CD4-positive, alpha-beta T cell treated with Interleukin-6 for 4 hours (primary cell): ENCODE measurements at regions not wholly inside any gene's neighbourhood (a gene's known extent, or its start where the extent isn't known, plus 50 kb on each side); places are given as distances from the start of the nearest gene placed in this dataset.
"Not testable (repeated sequence)": the region's sequence is repeated elsewhere in the genome, so short reads cannot be mapped to it uniquely, and the experiment has no call there.

Experiments
- DNase-seq: peaks from one replicate; pipeline ENCODE4 v3.0.0-alpha.2; 2020; ENCODE audit warnings: mixed read lengths

DNA sequence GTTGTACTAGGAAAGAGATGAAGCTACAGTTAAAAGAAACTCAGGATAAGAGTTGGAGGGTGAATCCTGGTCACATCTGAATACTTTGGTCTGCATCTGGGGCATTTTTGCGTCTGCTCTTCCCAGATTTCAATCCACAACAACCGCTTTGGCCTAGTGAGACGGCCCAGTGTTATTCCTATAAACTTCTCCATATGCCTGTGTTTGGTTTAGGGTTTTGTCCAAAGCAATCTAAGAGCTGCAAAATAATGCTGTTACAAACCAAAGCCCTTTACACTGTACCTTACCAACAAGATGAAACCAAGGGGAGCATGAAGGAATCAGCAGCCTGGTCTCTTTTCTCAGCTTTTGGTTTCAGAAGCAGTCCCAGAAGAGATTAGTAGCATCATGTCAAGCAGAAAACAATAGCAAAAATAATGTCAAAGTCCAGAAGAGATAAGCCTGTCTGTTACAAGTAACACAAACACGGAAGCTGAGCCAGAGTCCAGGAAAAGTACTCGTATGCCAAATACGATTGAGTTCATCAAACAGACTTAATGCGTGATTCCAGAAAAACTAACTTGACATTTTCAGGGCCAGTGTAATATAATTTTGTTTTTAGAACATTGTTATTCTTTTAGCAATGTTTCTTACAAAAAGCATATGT lies 379.9 kb upstream of the ACO1 start:
- no peak for DNase-seq

DNA sequence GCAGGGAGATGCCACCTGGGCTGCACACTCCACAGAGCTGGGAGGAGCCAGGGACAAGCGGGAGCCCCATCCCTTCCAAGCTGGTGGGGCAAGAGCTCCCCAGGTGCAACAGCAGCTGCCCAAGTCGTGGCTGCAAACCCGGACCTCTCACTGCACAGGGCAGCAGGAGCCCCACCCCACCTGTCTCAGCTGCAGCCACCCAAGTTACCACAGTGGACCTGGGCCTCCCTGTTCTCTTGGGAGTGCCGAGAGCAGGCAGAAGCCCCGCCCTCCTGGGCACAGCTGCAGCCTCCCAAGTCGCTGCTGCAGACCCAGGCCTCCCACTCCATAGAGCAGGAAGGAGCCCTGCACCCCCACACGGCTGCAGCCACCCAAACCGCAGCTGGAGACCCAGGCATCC lies 374.1 kb upstream of the ACO1 start:
- DNase-seq, result no peak

DNA sequence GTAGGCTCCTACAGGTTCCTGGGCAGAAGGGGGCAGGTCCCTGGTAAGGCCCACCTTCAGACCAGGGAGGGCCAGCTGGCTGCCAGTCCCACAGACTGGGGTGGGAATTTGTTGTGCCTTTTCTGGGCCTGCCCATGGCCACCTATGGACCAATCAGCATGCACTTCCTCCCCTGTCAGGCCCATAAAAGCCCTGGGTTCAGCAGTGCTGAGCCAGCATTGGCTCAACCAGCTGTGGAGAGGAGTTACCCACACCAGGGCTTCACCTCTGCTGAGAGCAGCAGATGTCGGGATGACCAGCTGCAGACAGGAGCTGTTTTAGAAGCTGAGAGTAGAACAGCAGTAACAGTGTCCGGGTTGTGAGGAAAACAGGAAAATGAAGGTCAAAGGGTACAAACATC lies 373.4 kb upstream of the ACO1 start:
- no peak for DNase-seq

DNA sequence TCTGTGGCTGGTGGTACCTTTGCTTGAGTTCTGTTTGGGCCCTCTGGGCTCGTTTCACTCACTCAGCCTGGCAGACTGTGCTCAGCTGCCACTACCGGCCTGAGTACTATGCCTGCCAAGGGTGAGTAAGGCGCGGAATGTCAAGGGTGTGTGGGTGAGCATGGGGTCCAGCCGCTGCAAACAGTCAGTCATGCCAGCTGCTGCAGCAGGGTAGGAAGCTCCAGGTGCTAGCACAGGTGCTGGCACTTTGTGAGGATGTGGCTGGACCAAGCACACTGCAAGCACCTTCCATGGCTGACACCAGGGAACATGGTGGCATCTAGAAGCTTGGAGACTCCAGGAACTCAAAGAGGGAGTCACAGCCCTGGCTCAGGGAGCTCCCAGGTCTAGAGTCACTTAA lies 368.6 kb upstream of the ACO1 start:
- no peak for DNase-seq

DNA sequence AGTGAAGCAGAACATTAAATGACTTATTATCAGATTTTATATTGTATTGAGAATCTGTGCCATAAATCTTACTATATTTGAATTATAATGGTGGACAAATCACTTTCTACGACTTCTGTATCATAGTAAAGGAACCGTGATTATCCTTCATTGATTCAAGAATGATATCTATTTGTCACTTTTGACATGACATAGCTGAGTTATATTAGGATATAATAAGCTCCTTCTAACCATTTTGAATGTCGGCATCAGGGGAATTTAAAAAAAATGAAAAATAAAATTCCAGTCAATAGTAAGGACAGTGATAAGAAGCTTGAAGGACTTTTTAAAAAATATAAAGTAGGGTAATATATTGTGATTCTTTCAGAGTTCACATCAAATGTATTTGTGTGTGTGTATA lies 338.9 kb upstream of the ACO1 start:
- no peak for DNase-seq

DNA sequence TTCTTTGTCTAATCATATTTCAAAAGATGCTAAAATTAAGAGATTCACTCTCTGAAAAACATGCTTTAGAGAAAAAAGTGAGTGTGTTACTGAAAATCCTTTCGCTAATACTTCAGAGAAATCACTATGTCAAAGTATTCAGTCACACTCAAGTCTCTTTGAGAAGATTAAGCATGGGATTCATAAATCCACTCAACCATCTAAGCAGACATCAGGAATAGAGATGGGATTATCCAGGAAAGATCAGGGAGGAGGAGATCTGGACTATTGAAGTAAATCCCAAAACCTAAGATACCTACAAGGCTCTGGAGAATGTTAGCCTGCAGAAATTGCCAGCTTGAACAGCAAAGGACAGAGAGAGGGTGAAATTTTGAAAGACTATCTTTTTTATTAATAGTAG lies 317.2 kb upstream of the ACO1 start:
- DNase-seq, result no peak

DNA sequence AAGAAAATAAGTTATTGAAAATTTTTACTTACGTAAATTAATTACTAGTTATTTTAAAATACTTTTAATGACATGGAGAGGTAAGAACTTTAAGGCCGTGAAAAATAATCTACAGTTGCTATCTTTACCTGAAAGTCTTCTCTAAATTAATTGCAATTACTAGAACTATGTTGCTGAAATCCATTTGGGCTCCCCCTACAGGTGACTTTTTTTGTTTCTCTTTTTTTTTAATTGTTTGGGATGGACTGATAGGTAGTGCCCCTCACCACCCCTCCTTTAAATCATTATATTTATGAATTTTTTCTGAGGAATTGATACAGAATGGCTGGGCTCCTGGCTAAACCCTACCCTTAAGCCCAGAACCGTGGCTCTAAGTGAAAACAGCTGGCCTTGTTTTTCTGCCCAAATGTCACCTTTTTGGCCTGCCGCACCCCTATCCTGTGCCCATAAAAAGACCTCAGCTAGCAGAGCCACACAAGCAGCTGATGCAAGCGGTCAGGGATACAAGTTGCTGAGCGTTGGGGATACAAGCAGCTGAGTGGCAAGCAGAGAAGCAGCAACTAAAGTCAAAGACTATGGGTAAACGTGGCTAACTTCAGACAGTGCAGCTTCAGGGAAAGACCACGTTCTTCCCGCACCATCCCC lies 315.2 kb upstream of the ACO1 start:
- no peak for DNase-seq

DNA sequence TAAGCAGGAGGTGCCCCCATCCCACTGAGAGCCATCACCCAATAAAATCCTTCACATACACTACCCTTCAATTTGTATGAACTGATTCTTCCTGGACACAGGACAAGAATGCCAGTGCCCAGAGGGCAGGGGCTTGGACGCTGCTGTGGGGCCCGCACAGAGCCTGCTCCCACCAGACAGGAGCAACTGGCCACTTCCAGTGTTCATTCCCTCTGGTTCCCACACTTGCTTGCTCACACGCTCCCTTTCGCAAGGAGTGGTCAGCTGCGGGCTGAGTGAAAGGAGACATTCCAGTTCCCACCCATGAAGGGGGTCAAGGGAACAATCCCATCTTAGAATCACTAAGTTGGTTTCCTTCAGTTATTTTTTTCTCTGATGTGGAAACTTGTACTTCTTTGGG lies 314.5 kb upstream of the ACO1 start:
- no peak for DNase-seq

DNA sequence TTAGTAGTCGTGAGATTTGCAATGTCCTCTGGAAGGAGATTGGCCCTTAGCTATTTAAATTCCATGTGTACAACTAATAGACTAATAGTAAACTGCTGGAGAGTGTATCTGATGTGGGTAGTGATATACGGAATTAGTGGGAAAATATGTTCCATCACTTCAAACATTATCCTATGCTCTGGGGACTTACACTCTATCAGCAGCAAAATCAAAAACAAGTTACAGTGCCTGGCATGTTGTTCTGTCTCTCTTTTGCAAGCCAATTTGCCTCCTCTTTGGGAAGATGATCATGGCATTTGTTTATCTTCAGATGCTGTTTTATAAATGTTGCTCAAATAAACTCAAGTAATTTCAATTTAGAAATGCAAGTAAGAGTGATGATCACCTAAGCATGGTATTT lies 311.9 kb upstream of the ACO1 start:
- DNase-seq, result no peak

DNA sequence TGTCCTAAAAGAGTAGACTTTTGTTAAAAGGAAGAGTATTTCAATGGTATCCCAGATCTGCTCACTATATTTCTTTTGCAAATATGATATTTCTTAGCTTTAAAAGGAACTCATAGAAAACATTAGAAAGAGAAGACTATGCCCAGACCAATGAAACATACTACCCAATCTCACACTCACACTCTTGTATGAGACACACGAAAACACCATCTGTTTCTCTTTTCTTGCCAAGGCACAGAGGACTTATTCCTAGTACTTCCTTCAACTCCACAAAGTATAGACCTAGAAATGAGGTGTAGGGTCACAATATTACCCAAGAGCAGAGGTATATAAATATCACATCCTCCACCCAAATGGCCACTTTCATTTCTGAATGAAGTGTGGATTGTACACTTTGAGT lies 292.4 kb upstream of the ACO1 start:
- no peak for DNase-seq

DNA sequence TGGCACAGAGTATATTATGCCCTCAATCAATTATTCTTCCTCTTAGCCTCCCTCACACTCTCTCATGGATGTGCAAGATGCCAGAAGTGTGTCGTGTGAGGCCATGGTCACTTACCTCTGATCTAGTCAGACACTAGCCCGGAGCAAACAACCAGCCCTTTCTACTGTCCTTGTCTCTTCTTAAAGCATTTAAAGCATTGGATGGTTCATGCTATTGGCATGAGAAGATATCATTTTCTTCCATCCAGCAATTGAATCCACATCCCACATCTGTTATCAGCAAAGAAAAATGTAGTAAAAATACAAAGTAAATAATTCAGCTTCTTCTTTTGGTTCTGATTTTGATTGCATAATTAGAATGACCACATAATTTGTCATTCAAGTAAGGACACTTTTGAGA lies 267.2 kb upstream of the ACO1 start:
- no peak for DNase-seq

DNA sequence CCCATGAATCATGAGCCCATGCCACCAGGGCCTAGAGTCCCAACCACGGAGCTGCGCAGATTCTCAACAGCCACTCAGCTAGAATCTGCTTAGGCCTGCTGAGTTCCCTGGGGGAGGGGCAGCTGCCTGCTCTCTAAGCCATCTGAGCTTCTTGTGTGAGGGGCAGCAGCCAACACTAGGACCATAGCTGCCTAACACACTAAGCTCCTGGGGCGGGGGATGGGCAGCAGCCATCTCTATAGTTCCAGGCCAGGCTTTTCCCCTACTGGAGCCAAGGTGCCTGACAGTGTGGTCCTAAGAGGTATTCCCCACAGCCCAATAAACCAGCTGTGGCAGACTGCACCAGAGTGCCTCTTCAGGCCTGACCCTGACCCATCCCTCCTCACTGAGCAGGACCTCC lies 255.9 kb upstream of the ACO1 start:
- DNase-seq, result no peak

DNA sequence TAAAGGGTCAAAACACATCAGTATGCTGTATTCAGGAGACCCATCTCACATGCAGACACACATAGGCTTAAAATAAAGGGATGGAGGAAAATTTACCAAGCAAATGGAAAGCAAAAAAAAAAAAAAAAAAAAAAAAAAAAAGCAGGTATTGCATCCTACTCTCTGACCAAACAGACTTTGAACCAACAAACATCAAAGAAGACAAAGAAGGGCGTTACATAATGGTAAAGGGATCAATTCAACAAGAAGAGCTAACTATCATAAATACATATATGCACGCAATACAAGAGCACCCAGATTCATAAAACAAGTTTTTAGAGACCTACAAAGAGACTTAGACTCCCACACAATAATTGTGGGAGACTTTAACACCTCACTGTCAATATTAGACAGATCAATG lies 253.7 kb upstream of the ACO1 start:
- not testable (repeated sequence) for DNase-seq

DNA sequence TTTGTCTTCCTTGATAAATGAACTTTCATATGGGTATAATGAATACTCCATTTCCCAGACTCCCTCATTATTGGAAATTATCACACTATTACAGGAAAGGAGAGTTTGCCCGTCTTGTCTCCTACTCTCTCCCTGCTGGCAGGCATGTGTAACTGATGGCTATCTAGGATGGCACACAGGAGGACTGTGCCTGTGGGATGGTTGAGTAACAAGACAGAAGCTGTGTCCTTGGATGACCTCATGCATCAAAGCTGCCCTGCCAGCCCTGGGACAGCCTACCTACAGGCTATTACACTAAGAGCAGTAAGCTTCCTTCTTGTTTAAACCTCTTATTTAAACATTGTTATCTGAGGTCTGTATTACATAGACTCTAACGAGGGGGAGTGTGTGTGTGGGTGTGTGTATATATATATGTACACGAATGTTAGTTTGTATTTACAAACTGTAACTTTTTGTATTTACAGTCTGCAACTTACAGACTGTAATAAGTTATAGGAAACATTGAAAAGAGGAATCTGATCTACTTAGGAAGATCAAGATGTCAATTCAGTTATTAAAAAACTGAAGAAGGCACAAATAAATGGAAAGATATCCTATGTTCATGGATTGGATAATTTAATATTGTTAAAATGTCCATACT lies 247.6 kb upstream of the ACO1 start:
- DNase-seq, result no peak

DNA sequence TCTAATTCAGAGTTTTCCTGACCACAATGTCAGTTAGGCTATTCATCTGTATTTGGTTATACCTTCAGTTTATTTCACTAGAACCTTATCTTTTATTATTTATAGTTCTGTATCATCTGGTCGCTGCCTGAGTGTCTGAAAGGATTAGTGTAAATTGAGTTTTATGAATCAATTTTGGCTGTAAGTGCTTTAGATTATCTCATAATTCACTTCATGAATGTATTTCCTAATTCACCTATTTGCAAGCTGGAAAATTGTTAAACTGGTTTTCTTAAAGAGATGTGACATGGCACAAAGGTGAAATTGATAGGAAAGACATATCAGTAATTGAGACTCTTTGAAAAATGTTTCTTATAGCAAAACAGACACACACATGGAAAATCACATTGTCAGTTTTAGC lies 242.4 kb upstream of the ACO1 start:
- no peak for DNase-seq

DNA sequence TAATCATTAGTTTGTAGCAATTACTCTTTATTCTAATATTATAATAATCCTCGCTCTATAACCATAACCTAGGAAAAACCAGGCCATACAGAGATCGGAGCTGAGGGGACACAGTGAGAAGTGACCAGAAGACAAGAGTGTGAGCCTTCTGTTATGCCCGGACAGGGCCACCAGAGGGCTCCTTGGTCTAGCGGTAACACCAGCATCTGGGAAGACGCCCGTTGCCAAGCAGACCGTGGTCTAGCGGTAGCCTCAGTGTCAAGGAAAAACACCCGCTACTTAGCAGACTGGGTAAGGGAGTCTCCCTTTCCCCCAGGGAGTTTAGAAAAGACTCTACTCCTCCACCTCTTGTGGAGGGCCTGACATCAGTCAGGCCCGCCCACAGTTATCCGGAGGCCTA lies 235.9 kb upstream of the ACO1 start:
- DNase-seq, result not testable (repeated sequence)

DNA sequence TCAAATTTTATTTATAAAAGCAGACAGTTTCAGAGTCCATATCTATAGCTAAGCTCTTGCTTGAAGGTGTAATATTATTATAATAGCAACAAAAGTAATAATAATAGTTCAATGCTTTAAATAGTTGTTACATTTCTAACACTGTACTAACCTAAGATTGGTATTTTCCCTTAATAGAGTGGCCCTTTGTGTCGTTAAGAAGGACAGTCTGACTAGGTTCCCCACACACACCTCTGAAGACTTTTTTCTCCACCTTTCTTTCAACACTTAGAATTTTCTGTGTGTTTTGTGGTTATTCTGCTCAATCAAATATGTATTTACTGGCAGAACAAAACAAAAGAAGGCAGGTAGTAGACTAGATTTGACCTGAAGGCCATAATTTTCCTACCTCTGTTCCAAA lies 223.2 kb upstream of the ACO1 start:
- DNase-seq, result no peak

DNA sequence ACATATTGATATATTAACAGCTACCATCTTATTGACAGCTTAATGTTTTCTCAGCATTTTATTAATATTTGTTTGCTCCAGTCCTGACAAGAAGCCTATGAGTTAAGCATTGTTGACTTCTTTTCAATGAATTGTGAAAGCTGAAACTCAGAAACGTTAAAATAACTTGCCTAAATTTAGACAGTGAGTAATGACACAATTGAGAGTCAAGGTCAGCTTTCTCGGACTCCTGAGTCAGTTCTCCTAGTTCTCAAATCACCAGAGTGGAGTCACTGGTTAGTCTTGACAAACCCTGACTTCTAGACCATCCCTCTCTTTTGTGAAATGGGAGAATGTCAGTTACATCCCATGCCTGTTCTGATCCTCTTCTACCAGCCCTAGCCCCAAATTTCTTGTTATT lies 222.7 kb upstream of the ACO1 start:
- no peak for DNase-seq

DNA sequence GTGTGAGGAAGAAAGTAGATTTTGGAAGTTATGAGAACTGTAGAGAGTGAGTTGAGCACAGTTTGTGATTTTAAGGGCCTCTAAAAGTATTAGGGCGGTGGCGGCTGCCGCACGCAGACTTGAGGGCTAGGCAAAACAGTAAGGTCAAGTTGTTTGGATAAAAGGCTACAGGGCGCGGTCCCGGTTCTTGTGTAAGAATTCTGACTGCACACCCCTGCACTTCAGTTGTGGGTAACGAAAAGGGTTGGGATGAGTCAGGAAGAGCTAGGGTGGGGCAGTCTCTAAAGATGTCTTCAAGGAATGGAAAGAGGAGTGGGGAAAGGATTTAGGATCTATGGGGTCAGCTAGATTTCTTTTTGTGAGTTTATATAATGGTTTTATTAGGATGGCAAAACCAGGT lies 218.1 kb upstream of the ACO1 start:
- DNase-seq, result not testable (repeated sequence)

DNA sequence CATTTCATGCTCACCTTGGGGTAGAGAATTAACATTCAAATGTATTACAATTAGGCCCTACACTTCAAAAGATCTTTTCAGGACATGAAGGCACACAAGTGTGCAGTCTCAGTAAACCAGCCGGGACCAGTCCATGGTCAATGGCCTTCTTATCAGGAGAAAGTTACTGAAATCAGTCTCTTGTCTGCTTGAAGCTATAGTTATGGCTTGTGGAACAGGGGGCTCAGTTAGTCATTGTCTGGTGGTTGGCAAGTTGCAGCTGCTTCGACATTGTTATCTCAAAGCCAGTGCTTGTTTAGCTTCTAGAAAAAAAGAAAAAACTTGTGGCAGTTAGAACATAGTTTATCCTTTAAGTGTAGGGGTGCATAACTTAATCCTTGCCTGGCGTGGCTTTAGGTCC lies 213.1 kb upstream of the ACO1 start:
- no peak for DNase-seq

DNA sequence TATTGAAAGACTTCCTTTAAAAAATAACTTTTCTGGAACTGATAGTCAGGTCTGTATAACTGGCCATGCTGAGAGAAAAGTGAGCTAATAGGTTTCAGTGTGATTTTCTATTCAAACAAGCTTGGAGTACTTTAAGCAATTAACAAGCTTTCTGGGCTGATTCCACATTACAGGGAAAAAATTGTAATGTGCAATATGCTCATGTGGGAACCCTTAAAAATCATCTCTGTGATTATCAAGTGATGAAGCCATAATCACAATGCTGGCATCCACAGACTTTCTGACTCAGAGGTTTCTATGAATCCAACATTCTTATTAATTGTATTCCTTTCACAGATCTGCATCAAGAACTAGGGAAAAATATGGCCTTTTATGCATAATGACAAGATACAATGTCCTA lies 212.2 kb upstream of the ACO1 start:
- DNase-seq, result no peak

DNA sequence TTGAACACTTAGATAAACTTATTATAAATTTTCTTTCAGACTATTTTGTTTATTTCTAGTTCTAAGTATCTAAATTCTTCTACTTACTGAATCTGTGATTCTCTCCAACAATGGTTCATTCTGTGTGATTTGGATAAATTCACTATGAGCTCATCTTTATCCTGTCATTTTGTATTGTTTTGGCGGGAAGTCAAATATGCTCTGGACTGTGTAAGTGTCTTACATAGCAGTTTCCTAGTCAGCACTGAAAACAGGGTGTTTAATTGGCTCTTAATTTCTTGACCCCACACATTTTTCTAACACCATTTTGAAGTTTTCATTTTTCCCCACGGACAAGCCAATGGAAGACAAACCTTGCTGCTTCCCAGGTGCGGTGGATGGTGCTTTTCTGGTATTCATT lies 207.0 kb upstream of the ACO1 start:
- no peak for DNase-seq

DNA sequence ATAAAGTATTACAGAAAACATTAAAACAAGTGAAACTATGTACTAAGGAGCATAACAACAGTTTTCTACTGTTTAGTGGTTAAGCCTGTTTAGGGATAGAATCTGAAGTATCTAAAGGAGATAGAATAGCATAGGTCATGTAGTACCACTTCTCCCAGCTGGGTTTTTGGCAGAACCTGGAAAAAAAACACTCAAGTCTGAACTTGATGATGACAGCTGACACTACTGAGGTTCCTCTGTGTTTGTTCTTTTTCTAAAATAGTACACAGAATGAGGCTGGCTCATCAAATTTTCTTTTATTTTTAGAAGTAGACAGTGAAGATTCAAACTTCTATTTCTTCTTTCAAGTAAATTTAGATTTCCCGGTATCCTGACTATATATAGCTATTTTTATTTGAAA lies 203.8 kb upstream of the ACO1 start:
- DNase-seq, result no peak

DNA sequence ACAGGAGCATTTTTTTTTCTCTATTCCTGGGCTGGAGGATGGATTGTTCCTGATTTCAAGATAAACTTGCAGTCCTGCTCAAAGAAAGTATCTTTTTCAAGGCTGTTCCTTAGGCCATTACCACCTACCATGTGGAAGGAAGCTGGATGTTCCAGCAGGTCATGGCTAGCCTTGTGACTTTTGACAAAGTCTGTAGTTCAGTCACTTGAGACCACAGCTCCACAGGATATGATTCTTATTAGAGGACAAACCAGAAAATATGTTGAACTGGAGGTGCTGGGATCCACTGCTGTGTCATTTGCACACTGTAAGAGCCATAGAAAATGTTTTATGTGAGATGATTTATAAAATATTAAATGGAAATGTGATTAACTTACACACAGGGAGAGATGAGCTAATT lies 184.2 kb upstream of the ACO1 start:
- no peak for DNase-seq

DNA sequence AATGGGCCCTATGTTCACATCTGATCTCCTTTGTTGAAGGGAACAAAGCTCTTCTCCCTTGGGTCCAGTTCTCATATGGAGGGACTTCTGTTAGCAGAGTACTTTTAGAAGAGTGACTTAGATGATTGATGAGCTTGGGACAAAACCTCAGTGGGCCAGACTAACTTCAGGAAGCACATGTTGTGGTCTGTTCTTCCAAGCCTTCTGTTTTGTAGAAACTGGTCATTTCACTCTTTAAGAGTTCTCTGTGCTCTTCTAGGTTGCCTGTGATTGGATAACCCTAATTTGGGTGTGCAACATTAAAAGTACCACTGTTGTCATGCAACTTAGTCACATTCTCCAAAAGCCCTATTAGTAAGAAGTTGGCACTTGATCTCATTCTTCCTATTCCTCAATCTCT lies 183.5 kb upstream of the ACO1 start:
- no peak for DNase-seq
